ENCODE measurements at regions not wholly inside any gene's neighbourhood (a gene's known extent, or its start where the extent isn't known, plus 50 kb on each side); places are given as distances from the start of the nearest gene placed in this dataset.

- TF ChIP-seq, protein P1, sequence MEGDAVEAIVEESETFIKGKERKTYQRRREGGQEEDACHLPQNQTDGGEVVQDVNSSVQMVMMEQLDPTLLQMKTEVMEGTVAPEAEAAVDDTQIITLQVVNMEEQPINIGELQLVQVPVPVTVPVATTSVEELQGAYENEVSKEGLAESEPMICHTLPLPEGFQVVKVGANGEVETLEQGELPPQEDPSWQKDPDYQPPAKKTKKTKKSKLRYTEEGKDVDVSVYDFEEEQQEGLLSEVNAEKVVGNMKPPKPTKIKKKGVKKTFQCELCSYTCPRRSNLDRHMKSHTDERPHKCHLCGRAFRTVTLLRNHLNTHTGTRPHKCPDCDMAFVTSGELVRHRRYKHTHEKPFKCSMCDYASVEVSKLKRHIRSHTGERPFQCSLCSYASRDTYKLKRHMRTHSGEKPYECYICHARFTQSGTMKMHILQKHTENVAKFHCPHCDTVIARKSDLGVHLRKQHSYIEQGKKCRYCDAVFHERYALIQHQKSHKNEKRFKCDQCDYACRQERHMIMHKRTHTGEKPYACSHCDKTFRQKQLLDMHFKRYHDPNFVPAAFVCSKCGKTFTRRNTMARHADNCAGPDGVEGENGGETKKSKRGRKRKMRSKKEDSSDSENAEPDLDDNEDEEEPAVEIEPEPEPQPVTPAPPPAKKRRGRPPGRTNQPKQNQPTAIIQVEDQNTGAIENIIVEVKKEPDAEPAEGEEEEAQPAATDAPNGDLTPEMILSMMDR (IDR thresholded peaks at IDR 0.05), result no peak
- no peak for TF ChIP-seq TCF7L2 (IDR thresholded peaks at IDR 0.05; ENCODE audit: low read depth, low read length)
- TF ChIP-seq, protein P2, sequence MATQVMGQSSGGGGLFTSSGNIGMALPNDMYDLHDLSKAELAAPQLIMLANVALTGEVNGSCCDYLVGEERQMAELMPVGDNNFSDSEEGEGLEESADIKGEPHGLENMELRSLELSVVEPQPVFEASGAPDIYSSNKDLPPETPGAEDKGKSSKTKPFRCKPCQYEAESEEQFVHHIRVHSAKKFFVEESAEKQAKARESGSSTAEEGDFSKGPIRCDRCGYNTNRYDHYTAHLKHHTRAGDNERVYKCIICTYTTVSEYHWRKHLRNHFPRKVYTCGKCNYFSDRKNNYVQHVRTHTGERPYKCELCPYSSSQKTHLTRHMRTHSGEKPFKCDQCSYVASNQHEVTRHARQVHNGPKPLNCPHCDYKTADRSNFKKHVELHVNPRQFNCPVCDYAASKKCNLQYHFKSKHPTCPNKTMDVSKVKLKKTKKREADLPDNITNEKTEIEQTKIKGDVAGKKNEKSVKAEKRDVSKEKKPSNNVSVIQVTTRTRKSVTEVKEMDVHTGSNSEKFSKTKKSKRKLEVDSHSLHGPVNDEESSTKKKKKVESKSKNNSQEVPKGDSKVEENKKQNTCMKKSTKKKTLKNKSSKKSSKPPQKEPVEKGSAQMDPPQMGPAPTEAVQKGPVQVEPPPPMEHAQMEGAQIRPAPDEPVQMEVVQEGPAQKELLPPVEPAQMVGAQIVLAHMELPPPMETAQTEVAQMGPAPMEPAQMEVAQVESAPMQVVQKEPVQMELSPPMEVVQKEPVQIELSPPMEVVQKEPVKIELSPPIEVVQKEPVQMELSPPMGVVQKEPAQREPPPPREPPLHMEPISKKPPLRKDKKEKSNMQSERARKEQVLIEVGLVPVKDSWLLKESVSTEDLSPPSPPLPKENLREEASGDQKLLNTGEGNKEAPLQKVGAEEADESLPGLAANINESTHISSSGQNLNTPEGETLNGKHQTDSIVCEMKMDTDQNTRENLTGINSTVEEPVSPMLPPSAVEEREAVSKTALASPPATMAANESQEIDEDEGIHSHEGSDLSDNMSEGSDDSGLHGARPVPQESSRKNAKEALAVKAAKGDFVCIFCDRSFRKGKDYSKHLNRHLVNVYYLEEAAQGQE (IDR thresholded peaks at IDR 0.05; ENCODE audit: insufficient read depth in 1 of 2, low read depth in 2 of 2, low read length in 1 of 2), result no peak
Observed at GRCh38 chr4:116427666-116428065, 657.7 kb downstream of the TRAM1L1 start.
